ENCODE measurements at regions not wholly inside any gene's neighbourhood (a gene's known extent, or its start where the extent isn't known, plus 50 kb on each side); places are given as distances from the start of the nearest gene placed in this dataset.

DNA sequence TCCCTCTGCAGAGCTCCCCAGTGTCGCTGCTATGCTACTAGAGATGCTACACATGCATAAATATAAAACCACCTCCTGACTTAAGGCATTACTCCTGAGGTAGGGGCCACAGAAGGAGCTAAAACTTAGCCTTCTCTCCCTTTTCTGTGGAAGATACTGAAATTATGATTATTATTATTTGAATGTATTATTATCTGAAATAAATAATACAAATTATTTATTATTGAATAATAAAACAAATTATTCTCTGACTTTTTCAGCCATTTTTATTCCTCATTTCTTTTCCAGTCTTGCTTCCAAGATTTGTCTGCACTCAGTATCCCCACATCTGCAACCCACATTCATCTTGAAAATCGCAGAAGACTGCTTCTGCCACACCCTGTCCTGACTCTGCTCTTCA lies 414.9 kb upstream of the ACO1 start:
- TF ChIP-seq, protein P1, sequence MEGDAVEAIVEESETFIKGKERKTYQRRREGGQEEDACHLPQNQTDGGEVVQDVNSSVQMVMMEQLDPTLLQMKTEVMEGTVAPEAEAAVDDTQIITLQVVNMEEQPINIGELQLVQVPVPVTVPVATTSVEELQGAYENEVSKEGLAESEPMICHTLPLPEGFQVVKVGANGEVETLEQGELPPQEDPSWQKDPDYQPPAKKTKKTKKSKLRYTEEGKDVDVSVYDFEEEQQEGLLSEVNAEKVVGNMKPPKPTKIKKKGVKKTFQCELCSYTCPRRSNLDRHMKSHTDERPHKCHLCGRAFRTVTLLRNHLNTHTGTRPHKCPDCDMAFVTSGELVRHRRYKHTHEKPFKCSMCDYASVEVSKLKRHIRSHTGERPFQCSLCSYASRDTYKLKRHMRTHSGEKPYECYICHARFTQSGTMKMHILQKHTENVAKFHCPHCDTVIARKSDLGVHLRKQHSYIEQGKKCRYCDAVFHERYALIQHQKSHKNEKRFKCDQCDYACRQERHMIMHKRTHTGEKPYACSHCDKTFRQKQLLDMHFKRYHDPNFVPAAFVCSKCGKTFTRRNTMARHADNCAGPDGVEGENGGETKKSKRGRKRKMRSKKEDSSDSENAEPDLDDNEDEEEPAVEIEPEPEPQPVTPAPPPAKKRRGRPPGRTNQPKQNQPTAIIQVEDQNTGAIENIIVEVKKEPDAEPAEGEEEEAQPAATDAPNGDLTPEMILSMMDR (IDR thresholded peaks at IDR 0.05) = no peak
- no peaks in the 10 kb centered on the region for H3K4me1 ChIP-seq
- 43 to 46% methylated on average over 2 of the region's 2 CpGs for WGBS, 2 donors

DNA sequence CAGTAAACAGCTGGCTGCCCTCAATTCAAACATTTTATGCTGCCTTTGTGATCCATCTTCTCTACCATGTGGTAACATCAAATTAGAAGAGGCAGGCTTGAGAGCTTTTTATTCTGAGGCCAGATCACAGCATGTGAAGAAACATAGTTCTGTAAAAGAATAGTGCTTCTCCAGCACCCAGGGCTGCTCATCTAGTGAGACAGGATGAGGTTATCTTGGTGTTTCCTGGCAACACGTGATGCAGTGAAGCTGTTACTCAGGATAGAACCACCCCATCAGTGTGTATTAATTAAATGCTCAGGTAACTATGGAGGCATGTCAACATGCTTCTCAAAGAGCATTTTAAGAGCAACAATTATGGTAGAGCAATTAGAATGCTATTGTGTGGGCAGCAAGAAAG lies 400.5 kb upstream of the ACO1 start:
- ATAC-seq (no peak), DNase-seq (no peak)
- Histone ChIP-seq H3K9me3 (peaks cover 0 to 47% (median 13%) of the 10 kb centered on the region in 11 donors), H3K4me3 (no peak overlapping the region), H3K4me1 (no peaks in the 10 kb centered on the region), H3K27me3 (no peaks in the 10 kb centered on the region), H3K27ac (no peak overlapping the region), H3K36me3 (no peaks in the 10 kb centered on the region)
- TF ChIP-seq, protein P1 (IDR thresholded peaks at IDR 0.05) = no peak
- intact Hi-C loops (cut with DNase I) = no loop called here
- 24 to 50% methylated on average over 1 of the region's 1 CpG for WGBS, 2 donors

More for the DNA sequence above, 414.9 kb upstream of the ACO1 start:
- Histone ChIP-seq H3K27me3 (no peaks in the 10 kb centered on the region), H3K4me3 (no peak overlapping the region), H3K27ac (no peak overlapping the region), H3K36me3 (no peaks in the 10 kb centered on the region), H3K9me3 (peaks cover 0 to 19% (median 0%) of the 10 kb centered on the region in 11 donors)
- intact Hi-C loops (cut with DNase I) = loop anchor here in 1 of 10 donors (10.0 kb wide), 1 partner anchor 45 kb away; no protein-coding TSS in a partner anchor
- ATAC-seq = no peak
- DNase-seq = no peak

DNA sequence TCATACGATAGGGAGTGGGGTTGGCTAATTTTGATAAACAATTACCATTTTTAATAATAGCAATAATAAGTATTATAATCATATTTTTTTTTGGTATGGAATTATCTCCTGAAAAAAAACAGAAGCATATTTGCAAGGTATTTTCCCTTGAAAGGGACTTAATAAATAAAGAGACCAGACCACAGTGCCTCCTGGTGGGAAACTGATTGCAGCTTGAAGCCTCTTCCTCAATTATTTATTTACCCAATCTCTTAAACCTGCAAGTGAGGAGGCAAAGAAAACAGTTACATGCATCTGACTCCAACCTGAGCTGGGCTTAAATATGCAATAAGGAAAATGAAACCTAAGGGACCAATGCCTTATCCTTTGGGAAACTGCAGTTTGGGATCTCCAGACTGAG lies 388.1 kb upstream of the ACO1 start:
- Histone ChIP-seq H3K4me1 (no peaks in the 10 kb centered on the region), H3K27ac (no peak overlapping the region), H3K9me3 (peaks cover 0 to 16% (median 0%) of the 10 kb centered on the region in 11 donors), H3K4me3 (no peak overlapping the region), H3K27me3 (no peaks in the 10 kb centered on the region), H3K36me3 (no peaks in the 10 kb centered on the region)
- no peak for DNase-seq
- 49 to 71% methylated on average over 1 of the region's 1 CpG for WGBS, 2 donors
- TF ChIP-seq, protein P1 (IDR thresholded peaks at IDR 0.05) = no peak
- intact Hi-C loops (cut with DNase I) = no loop called here
- ATAC-seq = no peak

DNA sequence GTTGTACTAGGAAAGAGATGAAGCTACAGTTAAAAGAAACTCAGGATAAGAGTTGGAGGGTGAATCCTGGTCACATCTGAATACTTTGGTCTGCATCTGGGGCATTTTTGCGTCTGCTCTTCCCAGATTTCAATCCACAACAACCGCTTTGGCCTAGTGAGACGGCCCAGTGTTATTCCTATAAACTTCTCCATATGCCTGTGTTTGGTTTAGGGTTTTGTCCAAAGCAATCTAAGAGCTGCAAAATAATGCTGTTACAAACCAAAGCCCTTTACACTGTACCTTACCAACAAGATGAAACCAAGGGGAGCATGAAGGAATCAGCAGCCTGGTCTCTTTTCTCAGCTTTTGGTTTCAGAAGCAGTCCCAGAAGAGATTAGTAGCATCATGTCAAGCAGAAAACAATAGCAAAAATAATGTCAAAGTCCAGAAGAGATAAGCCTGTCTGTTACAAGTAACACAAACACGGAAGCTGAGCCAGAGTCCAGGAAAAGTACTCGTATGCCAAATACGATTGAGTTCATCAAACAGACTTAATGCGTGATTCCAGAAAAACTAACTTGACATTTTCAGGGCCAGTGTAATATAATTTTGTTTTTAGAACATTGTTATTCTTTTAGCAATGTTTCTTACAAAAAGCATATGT lies 379.9 kb upstream of the ACO1 start:
- H3K4me1 ChIP-seq = no peaks in the 10 kb centered on the region
- 49 to 51% methylated on average over 7 of the region's 7 CpGs for WGBS, 2 donors
- TF ChIP-seq, protein P1 (IDR thresholded peaks at IDR 0.05) = no peak
- H3K9me3 ChIP-seq = no peaks in the 10 kb centered on the region
- no peak overlapping the region for H3K4me3 ChIP-seq
- H3K36me3 ChIP-seq = no peaks in the 10 kb centered on the region
- intact Hi-C loops (cut with DNase I) = no loop called here
- no peak for DNase-seq
- no peak for ATAC-seq
- no peaks in the 10 kb centered on the region for H3K27me3 ChIP-seq
- H3K27ac ChIP-seq = no peak overlapping the region
